ENCODE measurements at regions not wholly inside any gene's neighbourhood (a gene's known extent, or its start where the extent isn't known, plus 50 kb on each side); places are given as distances from the start of the nearest gene placed in this dataset.

- ATAC-seq, result no peak
- no peaks in the 10 kb centered on the region for H3K4me1 ChIP-seq
- TF ChIP-seq CTCF (IDR thresholded peaks at IDR 0.05), result no peak
Measured at GRCh38 chr22:20652130-20652529, 121.8 kb upstream of the SERPIND1 start.

GRCh38 chr22:20652582-20652981 is 121.3 kb upstream of the SERPIND1 start:
- no peak for TF ChIP-seq CTCF (IDR thresholded peaks at IDR 0.05)
- no peaks in the 10 kb centered on the region for H3K4me1 ChIP-seq
- H3K27me3 ChIP-seq, result no peaks in the 10 kb centered on the region
- no peak overlapping the region for H3K4me3 ChIP-seq
- no peak for ATAC-seq
- no peak overlapping the region for H3K27ac ChIP-seq
- H3K9me3 ChIP-seq, result no peaks in the 10 kb centered on the region
- DNase-seq, result no peak
- no peaks in the 10 kb centered on the region for H3K36me3 ChIP-seq
- intact Hi-C loops (cut with DNase I), result no loop called here

More at GRCh38 chr22:20652130-20652529, 121.8 kb upstream of the SERPIND1 start:
- Histone ChIP-seq H3K9me3 (no peaks in the 10 kb centered on the region), H3K27ac (no peak overlapping the region), H3K27me3 (no peaks in the 10 kb centered on the region), H3K4me3 (no peak overlapping the region), H3K36me3 (no peaks in the 10 kb centered on the region)
- intact Hi-C loops (cut with DNase I), result no loop called here
- no peak for DNase-seq

- TF ChIP-seq CTCF (IDR thresholded peaks at IDR 0.05), result no peak
- no peak for DNase-seq
Measured at GRCh38 chr22:20653012-20653794, 120.7 kb upstream of the SERPIND1 start.

GRCh38 chr22:20653795-20654342 is 120.0 kb upstream of the SERPIND1 start:
- Histone ChIP-seq H3K36me3 (no peaks in the 10 kb centered on the region), H3K27ac (no peak overlapping the region), H3K27me3 (no peaks in the 10 kb centered on the region), H3K4me1 (no peaks in the 10 kb centered on the region), H3K4me3 (no peak overlapping the region), H3K9me3 (no peaks in the 10 kb centered on the region)
- DNase-seq (no peak), ATAC-seq (no peak)
- intact Hi-C loops (cut with DNase I), result no loop called here
- no peak for TF ChIP-seq CTCF (IDR thresholded peaks at IDR 0.05)

More at GRCh38 chr22:20653012-20653794, 120.7 kb upstream of the SERPIND1 start:
- intact Hi-C loops (cut with DNase I), result no loop called here
- Histone ChIP-seq H3K4me1 (no peaks in the 10 kb centered on the region), H3K27me3 (no peaks in the 10 kb centered on the region), H3K9me3 (no peaks in the 10 kb centered on the region), H3K36me3 (no peaks in the 10 kb centered on the region), H3K27ac (no peak overlapping the region), H3K4me3 (no peak overlapping the region)
- no peak for ATAC-seq

- H3K9me3 ChIP-seq, result no peaks in the 10 kb centered on the region
- H3K4me3 ChIP-seq, result no peak overlapping the region
- ATAC-seq, result peak; percentile 95
- H3K36me3 ChIP-seq, result no peaks in the 10 kb centered on the region
- intact Hi-C loops (cut with DNase I), result no loop called here
- H3K27ac ChIP-seq, result no peak overlapping the region
- H3K27me3 ChIP-seq, result no peaks in the 10 kb centered on the region
- DNase-seq, result peak; percentile 19 to 80 (median 74)
- no peaks in the 10 kb centered on the region for H3K4me1 ChIP-seq
- no peak for TF ChIP-seq CTCF (IDR thresholded peaks at IDR 0.05)
Measured at GRCh38 chr22:20654343-20655208, 119.3 kb upstream of the SERPIND1 start.

All from left lung (tissue), 4 donors.